ENCODE measurements at regions not wholly inside any gene's neighbourhood (a gene's known extent, or its start where the extent isn't known, plus 50 kb on each side); places are given as distances from the start of the nearest gene placed in this dataset.
A peak's percentile ranks its signal among the peaks of the same experiment; 100 is the strongest.
"Not testable (repeated sequence)": the region's sequence is repeated elsewhere in the genome, so short reads cannot be mapped to it uniquely, and the experiment has no call there.

DNA sequence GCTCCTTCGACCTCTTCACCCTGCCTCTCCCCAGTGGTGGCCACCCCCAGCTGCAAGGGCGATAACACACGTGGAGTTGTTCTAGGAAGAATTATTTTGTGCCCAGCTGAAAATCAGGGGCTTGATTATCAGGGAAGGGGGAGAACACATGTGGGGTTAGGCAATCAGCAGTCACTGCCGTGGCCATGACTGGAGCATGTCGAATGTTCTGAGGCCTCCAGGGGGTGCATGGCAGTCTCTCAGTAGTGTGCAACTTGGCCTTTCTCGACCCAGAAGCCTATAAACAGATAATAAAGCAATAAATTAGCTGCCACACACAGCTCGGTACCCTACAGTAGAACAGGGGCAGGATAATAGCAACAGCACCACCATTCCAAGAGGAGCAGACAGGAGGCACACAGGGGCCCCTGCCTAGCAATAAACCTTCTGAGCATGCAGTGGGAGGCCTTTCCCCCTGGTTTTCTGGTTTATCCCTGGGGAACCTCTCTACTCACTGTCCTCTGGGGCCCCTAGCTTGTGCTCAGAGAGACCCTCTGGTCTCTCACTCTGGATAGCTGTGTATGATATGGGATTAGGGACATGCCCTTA lies 308.2 kb upstream of the PLGLB2 start:
- DNase-seq = not testable (repeated sequence)

DNA sequence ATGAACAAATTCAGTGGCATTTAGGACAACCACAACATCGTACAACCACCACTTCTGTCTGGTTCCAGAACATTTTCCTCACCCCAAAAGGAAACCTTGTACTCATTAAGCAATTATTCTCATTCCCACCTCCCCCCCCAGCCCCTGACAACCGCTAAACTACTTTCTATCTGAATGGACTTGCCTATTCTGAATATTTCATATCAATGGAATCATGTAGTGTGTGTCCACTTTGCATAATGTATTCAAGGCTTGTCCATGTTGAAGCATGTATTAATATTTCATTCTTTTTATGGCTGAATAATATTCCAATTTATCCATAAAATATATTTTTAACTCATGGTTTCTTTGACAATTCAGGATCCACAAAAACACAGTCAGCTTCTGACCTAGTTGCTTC lies 307.2 kb upstream of the PLGLB2 start:
- not testable (repeated sequence) for DNase-seq

DNA sequence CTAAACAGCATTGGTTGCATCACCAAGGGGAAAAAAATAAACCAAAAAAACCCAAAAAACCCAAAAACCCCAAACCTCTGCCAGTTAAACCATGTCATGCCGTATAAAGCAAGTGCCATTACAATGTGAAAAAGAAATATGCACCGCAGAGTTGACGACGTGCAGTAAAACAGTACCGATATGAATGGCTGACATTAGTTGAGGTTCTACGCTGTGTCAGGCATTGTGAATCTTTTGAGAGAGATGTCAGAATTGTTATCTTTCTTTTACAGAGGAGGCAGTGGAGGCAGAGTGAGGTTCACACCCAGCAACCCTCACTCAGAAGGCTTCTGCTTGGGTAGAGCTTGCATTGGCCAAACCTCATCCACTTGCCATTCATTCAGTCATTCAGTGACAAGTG lies 306.5 kb upstream of the PLGLB2 start:
- DNase-seq = not testable (repeated sequence)

DNA sequence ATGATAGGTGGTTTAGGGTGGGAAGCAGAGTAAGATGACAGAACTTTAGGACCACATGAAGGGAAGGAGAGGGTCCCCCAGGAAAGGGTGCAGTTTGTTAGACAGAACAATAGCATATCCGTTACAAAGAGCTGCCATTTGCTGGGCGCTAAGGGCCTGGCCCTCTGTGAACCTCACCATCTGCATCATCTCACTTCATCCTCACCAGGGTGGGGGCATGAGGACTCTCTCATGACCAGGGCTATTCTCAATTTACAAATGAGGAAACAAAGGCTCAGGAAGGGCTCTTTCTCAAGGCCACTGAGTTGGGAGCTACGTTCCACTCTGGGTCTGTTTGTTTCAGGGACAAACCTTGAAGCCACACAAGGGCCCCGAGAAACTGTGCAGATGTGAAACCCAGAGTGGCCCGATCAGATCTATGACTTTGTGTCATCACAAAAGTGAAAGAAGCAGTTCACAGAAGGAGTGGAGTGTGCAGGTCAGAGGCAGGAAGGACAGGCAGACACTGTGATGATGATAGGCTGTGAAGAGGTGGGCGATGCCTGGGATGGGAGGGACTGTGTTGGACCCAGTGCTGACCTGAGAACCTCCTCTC lies 304.8 kb upstream of the PLGLB2 start:
- not testable (repeated sequence) for DNase-seq

DNA sequence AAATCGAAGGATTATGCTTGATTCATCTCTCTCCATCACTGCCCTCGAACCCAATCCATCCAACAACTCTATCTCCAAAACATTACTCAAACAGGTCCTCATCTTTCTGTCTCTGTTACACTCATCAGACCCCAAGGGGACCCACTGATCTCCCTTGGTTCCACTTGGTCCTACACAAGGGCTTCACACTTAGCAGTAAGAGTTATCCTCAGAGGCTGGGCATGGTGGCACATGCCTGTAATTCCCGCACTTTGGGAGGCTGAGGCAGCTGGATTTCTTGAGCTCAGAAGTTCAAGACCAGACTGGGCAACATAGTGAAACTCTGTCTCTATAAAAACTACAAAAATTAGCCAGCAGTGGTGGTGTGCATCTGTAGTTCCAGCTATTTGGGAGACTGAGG lies 302.9 kb upstream of the PLGLB2 start:
- not testable (repeated sequence) for DNase-seq

DNA sequence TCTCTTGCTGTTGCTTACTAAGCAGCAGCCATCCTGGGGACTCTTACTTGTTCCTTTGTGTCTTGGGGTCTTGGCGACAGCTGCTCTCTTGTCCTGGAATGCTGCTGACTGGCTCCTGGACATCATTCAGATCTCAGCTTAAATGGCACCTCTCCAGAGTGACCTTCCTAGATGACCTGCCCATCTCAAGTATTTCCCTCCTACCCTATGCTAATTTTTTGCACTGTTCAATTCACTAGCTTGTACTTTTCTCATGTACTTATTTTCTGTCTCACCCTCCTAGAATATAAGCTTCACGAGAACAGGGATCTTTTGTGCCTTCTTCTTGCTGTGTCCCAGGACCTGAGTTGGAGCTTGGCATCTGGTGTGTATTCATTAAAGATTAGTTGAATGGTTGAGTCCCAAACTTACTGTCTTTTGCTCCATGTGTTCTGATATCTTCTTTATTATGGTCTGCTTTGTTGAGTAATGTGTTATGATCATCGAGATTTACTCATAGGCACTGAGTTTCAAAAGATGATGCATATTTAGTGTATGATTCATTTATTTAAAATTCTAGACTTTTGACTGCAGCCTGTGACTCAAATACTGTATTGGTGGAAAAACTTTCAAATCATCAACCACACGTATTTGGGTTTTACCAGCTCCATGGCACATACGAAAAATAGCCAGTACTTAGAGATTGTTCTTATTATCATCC lies 302.1 kb upstream of the PLGLB2 start:
- not testable (repeated sequence) for DNase-seq

DNA sequence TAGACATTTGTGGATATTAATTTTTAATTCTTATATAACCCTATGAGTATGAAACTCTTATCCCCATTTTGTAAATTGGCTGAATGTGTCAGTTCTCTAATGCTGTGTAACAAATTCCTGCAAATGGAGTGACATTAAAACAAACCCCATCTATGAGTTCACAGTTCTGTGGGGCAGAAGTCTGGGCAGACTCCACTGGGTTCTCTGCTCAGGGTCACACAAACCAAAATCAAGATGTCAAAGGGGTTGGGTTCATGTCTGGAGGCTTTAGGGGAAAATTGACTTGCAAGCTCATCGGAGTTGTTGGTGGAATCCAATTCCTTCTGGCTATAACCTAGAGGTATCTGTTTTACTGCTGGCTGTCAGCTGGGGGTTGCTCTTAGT lies 301.6 kb upstream of the PLGLB2 start:
- DNase-seq = not testable (repeated sequence)

DNA sequence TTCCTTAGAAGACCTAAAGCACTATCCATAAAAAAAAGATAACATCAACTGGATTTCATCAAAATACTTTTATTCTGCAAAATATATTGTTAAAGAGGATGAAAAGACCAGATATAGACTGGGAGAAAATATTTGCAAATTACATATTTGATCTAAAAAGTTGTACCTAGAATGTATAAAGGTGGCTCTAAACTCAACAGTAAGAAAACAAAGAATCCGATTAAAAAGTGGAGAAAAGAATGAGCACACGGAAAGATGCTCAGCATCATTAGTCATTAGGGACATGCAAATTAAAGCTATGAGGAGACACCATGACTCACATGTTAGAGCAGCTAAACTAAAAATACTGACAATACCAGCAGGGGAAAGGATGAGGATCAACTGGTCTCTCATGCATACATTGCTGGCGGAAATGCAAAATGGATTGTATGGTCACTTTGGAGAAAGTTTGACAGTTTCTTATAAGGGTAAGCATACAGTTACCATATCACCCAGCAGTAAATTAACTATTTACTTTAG lies 298.4 kb upstream of the PLGLB2 start:
- DNase-seq = not testable (repeated sequence)

DNA sequence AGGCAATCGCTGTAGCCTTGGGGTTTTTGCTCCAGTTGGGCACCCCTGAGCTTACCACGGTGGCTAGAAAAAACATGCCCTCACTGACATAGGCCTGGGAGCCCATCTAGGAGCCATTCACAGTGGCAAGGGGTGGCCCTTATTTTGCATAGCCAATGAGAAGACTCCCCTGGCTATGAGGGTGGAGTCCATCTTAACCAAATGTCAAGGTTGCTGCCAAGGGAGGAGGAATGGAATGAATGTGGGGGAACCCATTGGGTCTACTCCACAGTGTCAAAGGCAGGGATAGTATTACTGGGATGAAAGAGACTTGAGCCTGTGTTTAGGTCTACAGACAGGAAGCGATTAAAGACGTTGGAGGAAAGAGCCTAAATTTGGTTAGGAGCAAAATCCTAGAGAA lies 295.7 kb upstream of the PLGLB2 start:
- DNase-seq = not testable (repeated sequence)

DNA sequence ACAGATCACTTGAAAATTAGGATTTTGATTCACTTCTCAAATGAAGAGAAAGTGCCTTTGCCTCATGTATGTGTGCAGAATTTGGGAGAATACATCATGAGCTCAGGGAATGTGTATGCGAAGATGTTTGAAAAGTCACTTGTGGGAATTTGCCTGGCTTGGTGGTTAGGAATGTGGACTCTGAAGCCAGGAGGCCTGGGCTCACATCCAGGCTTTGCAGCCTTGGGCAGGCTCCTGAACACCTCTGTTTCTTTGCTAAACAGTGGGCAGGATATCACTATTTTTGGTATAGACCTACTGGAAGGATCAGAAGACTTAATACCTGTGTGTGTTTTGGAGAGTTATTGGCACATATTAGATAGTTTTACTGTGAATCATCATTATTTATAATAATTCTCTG lies 295.0 kb upstream of the PLGLB2 start:
- not testable (repeated sequence) for DNase-seq

DNA sequence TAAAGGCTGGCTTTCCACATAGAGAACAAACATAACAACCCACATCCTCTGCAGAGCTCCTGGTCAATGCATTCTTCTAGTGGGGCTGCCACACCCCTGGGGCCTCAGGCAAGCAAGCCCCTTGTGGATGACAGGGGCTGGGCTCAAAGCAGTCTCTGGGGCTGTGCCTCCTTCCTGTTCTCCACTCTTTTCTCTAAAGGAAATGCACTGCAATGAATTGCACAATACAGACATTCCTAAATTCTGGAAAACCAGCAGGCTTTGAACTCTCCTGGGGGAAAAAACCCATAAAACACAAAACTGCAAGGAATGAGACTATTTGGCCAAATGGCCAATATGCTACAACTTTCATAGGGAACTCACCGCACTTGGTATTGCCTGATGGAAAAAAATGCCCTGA lies 293.9 kb upstream of the PLGLB2 start:
- DNase-seq = not testable (repeated sequence)

DNA sequence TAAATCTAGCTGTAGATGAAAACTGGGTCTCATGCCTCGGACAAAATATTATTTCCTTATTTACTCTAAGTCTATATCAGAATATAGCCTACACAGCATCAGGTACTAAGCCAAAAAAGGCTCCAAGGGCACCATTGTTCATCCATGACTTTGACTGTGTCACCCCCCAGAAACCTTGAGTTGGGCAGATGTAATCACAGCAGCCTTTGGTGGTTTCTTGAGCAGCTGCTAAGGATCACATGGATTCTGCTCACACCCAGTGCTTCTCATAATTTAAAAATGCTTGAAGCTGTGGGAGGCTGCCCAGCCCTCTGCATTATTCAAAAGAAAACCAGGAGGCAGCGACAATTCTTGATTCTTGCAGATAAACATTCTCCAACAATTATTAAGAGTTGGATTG lies 293.5 kb upstream of the PLGLB2 start:
- not testable (repeated sequence) for DNase-seq

DNA sequence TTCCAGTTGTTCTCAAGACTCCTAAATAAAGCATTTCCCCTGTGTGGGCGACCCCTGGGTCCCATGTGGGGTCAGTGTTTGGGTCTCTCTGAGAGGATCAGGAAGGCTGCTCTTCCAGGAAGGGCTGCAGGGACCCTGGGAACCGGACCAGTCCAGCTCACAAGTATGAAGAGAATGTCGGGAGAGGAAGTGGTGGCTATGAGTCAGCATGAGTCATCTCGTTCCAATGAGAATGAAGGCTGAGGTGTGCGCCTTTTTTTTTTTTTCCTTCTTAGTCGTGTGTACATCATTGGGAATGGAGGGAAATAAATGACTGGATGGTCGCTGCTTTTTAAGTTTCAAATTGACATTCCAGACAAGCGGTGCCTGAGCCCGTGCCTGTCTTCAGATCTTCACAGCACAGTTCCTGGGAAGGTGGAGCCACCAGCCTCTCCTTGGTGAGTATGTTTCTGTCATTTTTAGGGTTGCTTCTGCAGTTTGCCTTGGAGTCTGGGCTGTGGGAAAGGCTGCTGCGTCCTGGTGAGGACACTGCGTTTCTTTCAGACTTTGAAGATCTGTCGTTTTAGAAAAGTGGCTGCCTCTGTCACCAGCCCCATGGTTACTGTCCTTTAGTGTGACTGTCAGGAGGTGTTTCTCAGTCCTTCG lies 292.6 kb upstream of the PLGLB2 start:
- DNase-seq = not testable (repeated sequence)

DNA sequence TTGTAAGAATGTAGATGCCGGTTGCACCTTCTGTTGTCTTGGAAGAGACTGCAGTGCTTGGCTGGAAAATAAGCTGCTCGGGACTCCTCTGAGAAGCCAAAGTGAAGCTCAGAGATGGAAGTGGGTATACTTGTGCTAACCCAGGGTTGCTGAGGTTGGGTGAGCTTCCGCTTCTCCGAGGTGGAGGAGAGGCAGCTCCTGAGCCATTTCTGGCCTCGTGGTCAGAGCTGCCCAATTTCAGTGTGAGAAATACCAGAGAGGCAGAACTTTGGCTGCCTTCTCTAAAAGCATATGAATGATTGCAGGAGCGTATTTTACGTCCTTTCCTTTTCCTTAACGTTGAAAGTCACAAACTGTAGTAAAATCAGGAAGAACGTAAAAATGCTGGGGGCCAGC lies 292.0 kb upstream of the PLGLB2 start:
- not testable (repeated sequence) for DNase-seq

DNA sequence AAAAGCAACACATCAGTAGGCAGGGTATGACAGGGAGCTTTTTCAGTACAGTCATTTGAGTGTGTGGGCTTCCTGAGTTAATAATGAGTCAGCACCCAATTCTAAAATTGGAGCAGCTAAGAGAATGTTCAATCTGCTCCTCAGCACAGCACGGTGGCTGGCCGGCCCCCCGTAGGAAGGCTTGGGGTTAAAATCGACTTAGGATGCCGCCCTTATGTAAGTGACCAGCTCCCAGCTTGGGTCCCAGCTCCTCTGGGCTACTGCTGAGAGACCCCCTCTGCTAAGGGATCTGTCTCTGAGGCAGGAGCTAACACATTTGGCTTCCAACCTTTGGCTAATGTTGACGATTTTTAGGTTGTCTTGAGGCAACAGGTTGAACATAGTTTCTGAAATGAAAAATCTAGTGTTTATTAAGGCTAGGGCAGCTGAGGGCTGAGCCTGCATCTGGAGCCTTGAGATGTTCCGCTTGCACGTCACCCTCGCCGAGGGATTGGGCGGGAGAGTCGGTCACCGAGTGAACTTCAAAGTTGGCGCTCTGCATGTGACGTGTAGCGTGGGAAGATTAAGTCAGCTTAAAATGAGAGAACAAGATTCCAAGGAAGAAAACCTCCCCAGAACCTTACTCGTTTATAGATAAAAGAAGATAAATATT lies 291.3 kb upstream of the PLGLB2 start:
- not testable (repeated sequence) for DNase-seq

DNA sequence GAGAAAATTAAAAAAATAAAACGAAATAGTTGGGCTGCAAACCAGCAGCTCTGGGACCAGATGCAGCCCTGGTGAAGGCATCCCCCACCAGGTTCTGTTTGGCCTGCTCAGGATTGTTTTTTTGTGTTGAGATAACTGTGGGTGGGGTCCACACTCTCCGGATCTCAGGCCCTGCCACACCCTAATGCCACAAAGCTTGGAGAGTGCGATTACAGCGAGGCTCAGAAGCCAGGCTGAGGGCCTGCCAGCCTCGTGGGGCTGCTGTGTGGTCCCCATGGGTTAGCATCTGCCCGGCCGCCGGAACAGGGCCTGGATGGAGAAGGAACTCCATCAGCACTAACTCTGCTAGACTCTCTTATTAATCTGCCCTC lies 290.8 kb upstream of the PLGLB2 start:
- DNase-seq = not testable (repeated sequence)

DNA sequence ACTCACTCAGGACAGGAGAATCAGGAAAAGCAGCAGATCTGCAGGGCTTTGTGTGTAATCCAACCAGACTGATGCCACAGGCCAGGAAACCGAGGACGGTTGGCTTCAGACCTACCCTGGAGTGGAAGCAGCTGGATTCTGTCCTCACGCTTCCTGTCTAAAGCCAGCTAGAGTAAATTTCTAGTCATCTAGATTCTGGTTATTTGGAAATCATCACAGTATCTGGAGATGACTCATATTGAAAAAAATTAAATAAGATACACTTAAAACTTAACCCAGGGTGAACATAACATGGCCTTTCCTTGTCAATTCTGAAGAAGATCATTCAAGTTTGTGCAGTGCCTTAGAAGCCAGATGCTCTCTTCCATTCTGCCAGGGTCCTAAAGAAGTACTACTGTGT lies 288.9 kb upstream of the PLGLB2 start:
- not testable (repeated sequence) for DNase-seq

DNA sequence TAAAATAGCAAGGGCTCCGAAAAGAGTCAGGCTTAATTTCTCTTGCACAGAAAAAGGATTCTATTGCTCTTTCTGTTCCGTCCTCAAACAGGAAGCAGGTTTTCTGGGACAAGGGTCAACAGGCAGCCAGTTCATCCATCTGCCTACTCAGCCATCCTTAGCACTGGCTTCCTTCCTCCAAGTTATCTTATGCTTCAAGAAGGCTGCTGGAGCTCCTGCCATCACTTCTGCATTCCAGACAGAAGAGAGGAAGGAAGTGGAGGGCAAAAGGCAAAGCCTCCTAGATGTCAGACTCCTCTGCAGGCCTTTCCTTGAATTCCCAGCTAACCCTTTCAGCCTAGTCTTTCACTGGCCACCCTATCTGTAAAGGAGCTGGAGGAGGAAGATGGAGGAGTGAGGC lies 287.8 kb upstream of the PLGLB2 start:
- DNase-seq = not testable (repeated sequence)

DNA sequence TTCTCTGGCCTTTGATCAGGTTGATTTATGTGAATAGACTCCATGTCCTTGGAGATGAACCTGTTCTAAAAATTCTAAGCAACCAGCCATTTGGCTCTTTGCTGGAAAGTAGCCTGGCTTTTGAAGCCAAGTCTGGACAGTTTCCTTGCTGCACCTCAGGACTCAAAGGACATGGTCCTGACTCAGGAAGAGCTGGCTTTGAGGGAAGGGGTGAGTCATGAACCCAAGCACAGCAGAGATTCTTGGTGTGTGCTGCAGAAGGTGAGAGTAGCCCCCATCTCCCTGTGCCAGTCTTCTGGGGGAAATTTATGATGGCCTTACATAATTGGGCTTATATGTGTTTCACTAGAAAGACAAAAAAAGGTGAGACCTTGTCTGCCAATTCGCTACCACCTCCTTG lies 287.2 kb upstream of the PLGLB2 start:
- DNase-seq = not testable (repeated sequence)

DNA sequence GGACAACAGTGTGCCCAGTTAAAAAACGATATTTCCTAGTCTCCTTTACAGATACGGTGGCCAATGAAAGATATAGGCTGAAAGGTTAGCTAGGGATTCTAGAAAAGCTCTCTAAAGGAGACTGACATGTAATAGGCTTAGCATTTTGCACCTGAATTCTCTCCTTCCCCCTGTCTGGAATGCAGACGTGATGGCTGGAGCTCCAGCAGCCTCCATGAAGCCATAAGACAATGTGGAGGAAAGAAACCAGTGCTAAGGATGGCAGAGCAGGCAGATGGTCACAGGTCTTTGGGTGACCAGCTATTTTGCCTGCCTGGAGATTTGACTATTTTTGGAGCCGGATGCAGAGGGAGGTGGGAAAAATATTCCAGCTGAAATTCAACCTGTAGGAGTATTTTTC lies 286.2 kb upstream of the PLGLB2 start:
- DNase-seq = not testable (repeated sequence)

DNA sequence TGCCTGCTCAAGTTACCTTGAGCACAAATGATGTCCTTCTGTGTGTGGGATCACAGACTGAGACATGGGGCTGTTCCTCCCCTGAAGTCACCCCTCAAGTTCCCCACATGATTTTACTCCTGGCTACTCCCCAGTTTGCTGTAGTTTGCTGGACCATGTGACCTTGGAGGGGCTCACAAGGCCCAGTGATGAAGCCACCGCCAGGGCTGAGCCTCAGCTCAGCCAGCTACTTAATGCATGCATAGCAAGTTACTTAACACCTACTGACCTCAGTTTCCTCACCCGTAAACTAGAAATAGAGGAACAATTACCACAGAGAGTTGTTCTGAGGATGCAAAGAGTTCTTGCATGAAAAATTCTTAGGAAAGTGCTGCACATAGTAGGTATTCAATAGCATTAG lies 283.7 kb upstream of the PLGLB2 start:
- not testable (repeated sequence) for DNase-seq

DNA sequence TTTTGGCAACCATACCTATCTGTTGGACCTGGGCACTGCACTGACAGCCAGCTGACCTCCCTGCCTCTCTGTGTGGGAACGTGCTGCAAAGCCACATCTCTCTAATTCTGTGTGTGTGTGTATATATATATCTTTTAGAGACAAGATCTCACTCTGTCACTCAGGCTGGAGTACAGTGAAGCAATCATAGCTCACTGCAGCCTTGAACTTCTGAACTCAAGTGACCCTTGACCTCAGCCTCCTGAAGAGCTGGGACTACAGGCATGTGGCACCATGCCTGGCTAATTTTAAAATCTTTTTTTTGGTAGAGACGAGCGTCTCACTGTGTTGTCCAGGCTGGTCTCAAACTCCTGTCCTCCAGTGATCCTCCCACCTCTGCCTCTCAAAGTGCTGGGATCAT lies 282.2 kb upstream of the PLGLB2 start:
- DNase-seq = not testable (repeated sequence)

DNA sequence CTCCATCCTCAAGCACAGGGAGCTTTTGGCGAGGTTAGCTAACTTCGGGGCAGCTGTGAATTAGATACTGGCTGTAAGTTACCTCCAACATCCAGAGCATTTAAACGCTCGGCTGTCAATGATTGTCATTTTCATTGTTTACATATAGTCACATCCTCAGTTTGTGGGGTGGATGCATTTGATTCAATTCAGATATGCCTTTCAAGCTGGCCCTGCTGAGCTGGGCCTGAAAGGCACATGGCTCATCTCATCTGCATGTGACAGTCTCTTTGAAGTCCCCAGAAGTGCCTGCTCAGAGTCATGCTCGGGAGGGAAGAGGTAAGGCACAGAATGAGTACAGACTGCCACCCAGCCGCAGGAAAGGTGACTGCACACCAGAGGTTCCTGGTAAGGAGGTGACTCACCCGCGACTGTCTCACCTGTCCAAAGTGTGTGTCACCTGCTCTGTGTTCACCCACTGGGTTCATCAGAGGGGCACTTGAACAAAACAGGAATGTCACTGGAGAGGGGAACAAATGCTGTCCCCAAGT lies 281.2 kb upstream of the PLGLB2 start:
- peak; percentile 41 for DNase-seq

Data from central memory CD4-positive, alpha-beta T cell (primary cell).